Mesenchymal stem cell (in vitro differentiated cells and primary cell): ENCODE measurements at regions not wholly inside any gene's neighbourhood (a gene's known extent, or its start where the extent isn't known, plus 50 kb on each side); places are given as distances from the start of the nearest gene placed in this dataset.

ENCODE experiments used
- DNase-seq: peaks from one replicate; pipeline ENCODE4 v3.0.0-alpha.2; 2013
- H2AFZ ChIP-seq: one replicate; pipeline ENCODE4 v1.6.1; 2013; ENCODE audit warnings: low read depth, mild to moderate bottlenecking, control low read depth, inconsistent platforms, low read length, moderate library complexity
- H2AK5ac ChIP-seq: 2 replicates; pipeline ENCODE4 v1.6.1; 2013; ENCODE audit warnings: low read length, moderate library complexity, mild to moderate bottlenecking, inconsistent platforms; ENCODE audit not compliant: severe bottlenecking
- H2BK120ac ChIP-seq: one replicate; pipeline ENCODE4 v1.6.1; 2013; ENCODE audit warnings: low read depth, mild to moderate bottlenecking, inconsistent platforms, low read length, moderate library complexity
- H2BK12ac ChIP-seq, 2 experiments: one replicate each; pipeline ENCODE4 v1.6.1; 2013; ENCODE audit warnings: inconsistent platforms in 2 of 2, low read length in 2 of 2, mild to moderate bottlenecking in 2 of 2, moderate library complexity in 2 of 2, control low read depth in 1 of 2
- H2BK15ac ChIP-seq: one replicate; pipeline ENCODE4 v1.6.1; 2013; ENCODE audit warnings: mild to moderate bottlenecking, low read depth, inconsistent platforms; ENCODE audit not compliant: poor library complexity, severe bottlenecking
- H2BK5ac ChIP-seq: 2 replicates; pipeline ENCODE4 v1.6.1; 2013; ENCODE audit warnings: low read depth, mild to moderate bottlenecking, low read length, control low read depth, inconsistent platforms; ENCODE audit not compliant: poor library complexity, severe bottlenecking
- H3K14ac ChIP-seq, 2 experiments: one replicate each; pipeline ENCODE4 v1.6.1; 2013; ENCODE audit warnings: inconsistent platforms in 2 of 2, low read length in 2 of 2, control low read depth in 1 of 2, mild to moderate bottlenecking in 1 of 2, moderate library complexity in 1 of 2
- H3K18ac ChIP-seq, 2 experiments: one replicate each; pipeline ENCODE4 v1.6.1; 2013; ENCODE audit warnings: inconsistent platforms in 2 of 2, low read length in 2 of 2, control low read depth in 1 of 2, low read depth in 1 of 2, mild to moderate bottlenecking in 1 of 2
- H3K23ac ChIP-seq, 2 experiments: one replicate each; pipeline ENCODE4 v1.6.1; 2013; ENCODE audit warnings: inconsistent platforms in 2 of 2, low read length in 2 of 2, mild to moderate bottlenecking in 2 of 2, moderate library complexity in 2 of 2, control low read depth in 1 of 2
- H3K27ac ChIP-seq: 2 replicates; pipeline ENCODE4 v1.5.1; 2013; ENCODE audit warnings: mild to moderate bottlenecking, moderate library complexity, low read length, control low read depth, inconsistent platforms; ENCODE audit not compliant: poor library complexity, severe bottlenecking
- H3K27me3 ChIP-seq, 2 experiments: 2 replicates each; pipeline versions ENCODE4 v1.6.1 to v1.7.0; 2013; ENCODE audit warnings: low read length in 2 of 2, mild to moderate bottlenecking in 2 of 2, moderate library complexity in 2 of 2, control low read depth in 1 of 2, inconsistent platforms in 1 of 2; ENCODE audit not compliant: control insufficient read depth in 1 of 2, insufficient read depth in 1 of 2
- H3K36me3 ChIP-seq, 2 experiments: 2 replicates each; pipeline versions ENCODE4 v1.6.1 to v1.7.0; 2013; ENCODE audit warnings: low read length in 2 of 2, control low read depth in 1 of 2, inconsistent platforms in 1 of 2, low read depth in 1 of 2, mild to moderate bottlenecking in 1 of 2; ENCODE audit not compliant: insufficient read depth in 2 of 2, control insufficient read depth in 1 of 2
- H3K4ac ChIP-seq, 2 experiments: one replicate each; pipeline ENCODE4 v1.6.1; 2013; ENCODE audit warnings: inconsistent platforms in 2 of 2, low read length in 2 of 2, mild to moderate bottlenecking in 2 of 2, moderate library complexity in 2 of 2, control low read depth in 1 of 2, low read depth in 1 of 2
- H3K4me1 ChIP-seq: 2 replicates; pipeline ENCODE4 v1.6.1; 2013; ENCODE audit warnings: low read depth, low read length, control low read depth; ENCODE audit not compliant: control insufficient read depth, insufficient read depth
- H3K4me2 ChIP-seq: 2 replicates; pipeline ENCODE4 v1.6.1; 2013; ENCODE audit warnings: low read length, mild to moderate bottlenecking, inconsistent platforms; ENCODE audit not compliant: poor library complexity, severe bottlenecking
- H3K4me3 ChIP-seq, 2 experiments: 2 replicates each; pipeline versions ENCODE4 v1.5.1 to v1.7.0; 2013; ENCODE audit warnings: low read length in 2 of 2, mild to moderate bottlenecking in 2 of 2, control low read depth in 1 of 2, low read depth in 1 of 2; ENCODE audit not compliant: insufficient read depth in 1 of 2
- H3K79me1 ChIP-seq: replicated peaks from 2 replicates; pipeline ENCODE4 v1.6.1; 2013; ENCODE audit warnings: mild to moderate bottlenecking, control low read depth, low read length, inconsistent platforms; ENCODE audit not compliant: poor library complexity, severe bottlenecking
- H3K9ac ChIP-seq: 2 replicates; pipeline ENCODE4 v1.7.0; 2013; ENCODE audit warnings: mild to moderate bottlenecking, low read length, moderate library complexity
- H3K9me3 ChIP-seq: 2 replicates; pipeline ENCODE4 v1.7.0; 2013; ENCODE audit warnings: mild to moderate bottlenecking, low read length; ENCODE audit not compliant: control insufficient read depth
- H4K8ac ChIP-seq: one replicate; pipeline ENCODE4 v1.6.1; 2013; ENCODE audit warnings: inconsistent platforms, mild to moderate bottlenecking, low read length, moderate library complexity
- H4K91ac ChIP-seq: one replicate; pipeline ENCODE4 v1.6.1; 2013; ENCODE audit warnings: mild to moderate bottlenecking, low read length, inconsistent platforms
- WGBS: methylation state at CpG from one replicate; pipeline ENCODE4 v1.1.7; 2013; ENCODE audit warnings: mixed read lengths; 5-methylcytosine and 5-hydroxymethylcytosine counted together

DNA sequence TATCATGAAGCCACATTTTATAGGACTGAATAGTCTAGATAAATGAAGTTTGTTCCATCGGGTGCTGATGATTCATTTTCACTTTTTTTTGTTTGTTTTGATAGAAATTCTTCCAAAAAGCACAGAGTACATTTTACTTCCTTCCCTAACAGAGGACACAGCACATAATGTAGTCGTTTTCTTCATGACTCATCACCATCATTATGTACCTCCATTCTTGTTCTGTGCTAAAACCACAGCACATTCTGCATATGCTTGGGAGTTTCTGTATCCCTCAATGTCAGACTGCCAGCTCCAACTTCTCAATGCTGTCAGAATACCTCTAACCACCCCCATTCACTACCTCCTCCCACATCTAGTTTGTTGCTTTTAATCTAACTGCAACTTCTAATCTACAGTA, 1004.9 kb upstream of the ADGRB3 start:
- Histone ChIP-seq H3K9ac (no peak overlapping the region), H2BK5ac (no peak overlapping the region), H2AFZ (no peak overlapping the region), H3K14ac (no peak overlapping the region), H2AK5ac (no peak overlapping the region), H3K9me3 (peaks cover 6% of the 10 kb centered on the region), H2BK120ac (no peak overlapping the region), H2BK15ac (no peak overlapping the region), H3K36me3 (no peaks in the 10 kb centered on the region), H3K4me2 (no peak overlapping the region), H3K79me1 (no peaks in the 10 kb centered on the region), H3K27ac (no peak overlapping the region), H3K4me1 (no peaks in the 10 kb centered on the region), H3K23ac (no peak overlapping the region), H3K27me3 (no peaks in the 10 kb centered on the region), H4K91ac (no peak overlapping the region), H4K8ac (no peak overlapping the region), H2BK12ac (no peak overlapping the region), H3K4ac (no peak overlapping the region), H3K4me3 (no peak overlapping the region), H3K18ac (no peak overlapping the region)
- peak; percentile 74 for DNase-seq
- WGBS, result 0% methylated on average over 1 of the region's 2 CpGs

DNA sequence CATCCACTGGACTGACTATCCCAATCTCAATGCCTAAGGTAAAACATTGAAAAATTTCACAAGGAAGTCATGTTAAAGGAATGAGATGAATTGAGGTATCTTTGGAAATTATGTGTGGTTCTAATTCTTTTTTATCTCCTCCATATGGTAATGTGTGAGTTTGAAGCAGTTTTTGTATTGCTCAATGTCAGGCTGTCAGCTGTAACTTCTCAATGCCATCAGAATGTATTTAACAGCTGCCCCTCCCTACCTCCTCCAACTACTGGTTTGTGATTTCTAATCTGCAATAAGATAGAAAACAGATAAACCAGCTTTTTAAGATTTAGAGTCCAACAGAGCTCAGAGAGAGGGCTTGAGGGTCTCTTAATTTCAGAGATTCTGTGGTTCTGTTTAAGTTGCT, 1005.8 kb upstream of the ADGRB3 start:
- no peak overlapping the region for H4K91ac ChIP-seq
- no peak overlapping the region for H3K27ac ChIP-seq
- H3K27me3 ChIP-seq, result no peaks in the 10 kb centered on the region
- no peak overlapping the region for H2BK5ac ChIP-seq
- no peak overlapping the region for H2AK5ac ChIP-seq
- H3K14ac ChIP-seq, result no peak overlapping the region
- H3K18ac ChIP-seq, result no peak overlapping the region
- H3K23ac ChIP-seq, result no peak overlapping the region
- DNase-seq, result peak; percentile 42
- peaks cover 3% of the 10 kb centered on the region for H3K9me3 ChIP-seq
- H3K79me1 ChIP-seq, result no peaks in the 10 kb centered on the region
- no peak overlapping the region for H3K9ac ChIP-seq
- H2AFZ ChIP-seq, result no peak overlapping the region
- no peak overlapping the region for H3K4ac ChIP-seq
- no peak overlapping the region for H3K4me3 ChIP-seq
- no peak overlapping the region for H3K4me2 ChIP-seq
- H2BK12ac ChIP-seq, result no peak overlapping the region
- H4K8ac ChIP-seq, result no peak overlapping the region
- H3K36me3 ChIP-seq, result no peaks in the 10 kb centered on the region
- no peaks in the 10 kb centered on the region for H3K4me1 ChIP-seq
- no peak overlapping the region for H2BK120ac ChIP-seq
- H2BK15ac ChIP-seq, result no peak overlapping the region

- no peaks in the 10 kb centered on the region for H3K27me3 ChIP-seq
- DNase-seq, result peak; percentile 27
- H2AFZ ChIP-seq, result no peak overlapping the region
- H2BK15ac ChIP-seq, result no peak overlapping the region
- no peak overlapping the region for H3K9ac ChIP-seq
- no peak overlapping the region for H4K91ac ChIP-seq
- H2AK5ac ChIP-seq, result no peak overlapping the region
- H3K27ac ChIP-seq, result no peak overlapping the region
- H3K4me1 ChIP-seq, result no peaks in the 10 kb centered on the region
- H2BK120ac ChIP-seq, result no peak overlapping the region
- no peak overlapping the region for H3K18ac ChIP-seq
- no peak overlapping the region for H3K14ac ChIP-seq
- no CpG with 5 or more reads among the region's 7 CpGs for WGBS
- no peak overlapping the region for H3K4me3 ChIP-seq
- H3K4ac ChIP-seq, result no peak overlapping the region
- no peak overlapping the region for H2BK5ac ChIP-seq
- H3K23ac ChIP-seq, result no peak overlapping the region
- no peaks in the 10 kb centered on the region for H3K79me1 ChIP-seq
- H4K8ac ChIP-seq, result no peak overlapping the region
- H3K9me3 ChIP-seq, result no peaks in the 10 kb centered on the region
- no peak overlapping the region for H3K4me2 ChIP-seq
- H2BK12ac ChIP-seq, result no peak overlapping the region
- no peaks in the 10 kb centered on the region for H3K36me3 ChIP-seq
Observed at GRCh38 chr6:67615796-67616195, 1019.3 kb upstream of the ADGRB3 start.

- no peak overlapping the region for H3K18ac ChIP-seq
- H3K9ac ChIP-seq, result no peak overlapping the region
- 94% methylated on average over 2 of the region's 4 CpGs for WGBS
- no peak overlapping the region for H2BK120ac ChIP-seq
- H3K79me1 ChIP-seq, result no peaks in the 10 kb centered on the region
- H3K9me3 ChIP-seq, result peaks cover 1% of the 10 kb centered on the region
- H2AFZ ChIP-seq, result no peak overlapping the region
- H3K4me1 ChIP-seq, result no peaks in the 10 kb centered on the region
- H2BK15ac ChIP-seq, result no peak overlapping the region
- no peak overlapping the region for H3K14ac ChIP-seq
- no peak overlapping the region for H2AK5ac ChIP-seq
- no peak overlapping the region for H3K23ac ChIP-seq
- no peak overlapping the region for H3K4me3 ChIP-seq
- no peak for DNase-seq
- H3K36me3 ChIP-seq, result no peaks in the 10 kb centered on the region
- H4K8ac ChIP-seq, result no peak overlapping the region
- no peak overlapping the region for H2BK12ac ChIP-seq
- H2BK5ac ChIP-seq, result no peak overlapping the region
- no peaks in the 10 kb centered on the region for H3K27me3 ChIP-seq
- H3K4ac ChIP-seq, result no peak overlapping the region
- no peak overlapping the region for H4K91ac ChIP-seq
- H3K4me2 ChIP-seq, result no peak overlapping the region
- H3K27ac ChIP-seq, result no peak overlapping the region
Observed at GRCh38 chr6:67608099-67608749, 1026.9 kb upstream of the ADGRB3 start.
